Liver (tissue), 8 donors: ENCODE measurements at regions not wholly inside any gene's neighbourhood (a gene's known extent, or its start where the extent isn't known, plus 50 kb on each side); places are given as distances from the start of the nearest gene placed in this dataset.

Experiments used
- DNase-seq: peaks from one replicate; pipeline ENCODE4 v3.0.0-alpha.2; 2017; ENCODE audit warnings: low spot score
- H3K27ac ChIP-seq, 2 donors: one replicate each; pipeline ENCODE4 v1.7.0; 2013; ENCODE audit warnings: inconsistent platforms in 2 of 2, low read length in 2 of 2, control low read depth in 1 of 2, low read depth in 1 of 2, mild to moderate bottlenecking in 1 of 2
- H3K27me3 ChIP-seq, 4 donors: one replicate each; pipeline versions ENCODE4 v1.6.1 to v1.7.0; 2013; ENCODE audit warnings: low read length in 3 of 4, inconsistent platforms in 1 of 4, mild to moderate bottlenecking in 1 of 4, moderate library complexity in 1 of 4; ENCODE audit not compliant: control insufficient read depth in 4 of 4, insufficient read depth in 4 of 4
- H3K36me3 ChIP-seq, 4 donors: one replicate each; pipeline versions ENCODE4 v1.6.1 to v1.7.0; 2013; ENCODE audit warnings: low read length in 3 of 4, mild to moderate bottlenecking in 3 of 4, low read depth in 1 of 4, moderate library complexity in 1 of 4; ENCODE audit not compliant: control insufficient read depth in 4 of 4, insufficient read depth in 3 of 4
- H3K4me1 ChIP-seq, 4 donors: one replicate each; pipeline versions ENCODE4 v1.6.1 to v1.7.0; 2013; ENCODE audit warnings: low read length in 3 of 4, mild to moderate bottlenecking in 3 of 4, moderate library complexity in 1 of 4; ENCODE audit not compliant: control insufficient read depth in 4 of 4, insufficient read depth in 4 of 4
- H3K4me3 ChIP-seq, 3 donors: one replicate each; pipeline versions ENCODE4 v1.6.1 to v1.7.0; 2013; ENCODE audit warnings: low read length in 3 of 3, control low read depth in 1 of 3, low read depth in 1 of 3, mild to moderate bottlenecking in 1 of 3
- H3K9ac ChIP-seq, 2 donors: one replicate each; pipeline ENCODE4 v1.7.0; 2013; ENCODE audit warnings: low read length in 2 of 2, mild to moderate bottlenecking in 2 of 2, moderate library complexity in 2 of 2, control low read depth in 1 of 2, low read depth in 1 of 2
- H3K9me3 ChIP-seq, 4 donors: one replicate each; pipeline versions ENCODE4 v1.6.1 to v1.7.0; 2013; ENCODE audit warnings: low read length in 3 of 4; ENCODE audit not compliant: control insufficient read depth in 4 of 4
- ATF3 ChIP-seq: IDR thresholded peaks from 2 replicates; pipeline ENCODE4 v1.6.1; 2016; ENCODE audit warnings: antibody characterized with exemption
- CTCF ChIP-seq: fragments of 150-350 bp; IDR thresholded peaks from 2 replicates; pipeline ENCODE4 v1.5.1; 2017; ENCODE audit warnings: improper control_type of control experiment, low read depth, low read length; ENCODE audit not compliant: missing input control
- EGR1 ChIP-seq, 2 donors: IDR thresholded peaks; 2 replicates each; pipeline ENCODE4 v1.6.1; 2016 to 2018; ENCODE audit warnings: antibody characterized with exemption in 2 of 2, low read depth in 2 of 2
- FOXA2 ChIP-seq: IDR thresholded peaks from 2 replicates; pipeline ENCODE4 v1.6.1; 2016; ENCODE audit warnings: antibody characterized with exemption
- GABPA ChIP-seq, 2 donors: IDR thresholded peaks in 1 of 2; conservative IDR thresholded peaks in 1 of 2; 2 replicates each; pipeline ENCODE4 v1.6.1; 2016; ENCODE audit warnings: antibody characterized with exemption in 2 of 2, mild to moderate bottlenecking in 1 of 2, moderate library complexity in 1 of 2
- HNF4A ChIP-seq, 2 donors: conservative IDR thresholded peaks; 2 replicates each; pipeline ENCODE4 v1.6.1; 2016; ENCODE audit warnings: antibody characterized with exemption in 2 of 2, mild to moderate bottlenecking in 2 of 2
- HNF4G ChIP-seq: IDR thresholded peaks from 2 replicates; pipeline ENCODE4 v1.6.1; 2016; ENCODE audit warnings: antibody characterized with exemption
- JUND ChIP-seq, 2 donors: IDR thresholded peaks; 2 replicates each; pipeline ENCODE4 v1.6.1; 2016; ENCODE audit warnings: antibody characterized with exemption in 2 of 2
- NR2F2 ChIP-seq: IDR thresholded peaks from 2 replicates; pipeline ENCODE4 v1.6.1; 2016; ENCODE audit warnings: antibody characterized with exemption
- RAD21 ChIP-seq, 2 donors: IDR thresholded peaks; 2 replicates each; pipeline ENCODE4 v1.6.1; 2016; ENCODE audit warnings: antibody characterized with exemption in 2 of 2, mild to moderate bottlenecking in 2 of 2
- RXRA ChIP-seq, 2 donors: IDR thresholded peaks; 2 replicates each; pipeline ENCODE4 v1.6.1; 2017 to 2018; ENCODE audit warnings: antibody characterized with exemption in 2 of 2, mild to moderate bottlenecking in 1 of 2
- SP1 ChIP-seq: IDR thresholded peaks from 2 replicates; pipeline ENCODE4 v1.6.1; 2018; ENCODE audit warnings: antibody characterized with exemption, mild to moderate bottlenecking
- TAF1 ChIP-seq: conservative IDR thresholded peaks from 2 replicates; pipeline ENCODE4 v1.6.1; 2016; ENCODE audit warnings: antibody characterized with exemption, mild to moderate bottlenecking
- YY1 ChIP-seq: IDR thresholded peaks from 2 replicates; pipeline ENCODE4 v1.6.1; 2016; ENCODE audit warnings: antibody characterized with exemption, mild to moderate bottlenecking
- ZBTB33 ChIP-seq: IDR thresholded peaks from 2 replicates; pipeline ENCODE4 v1.6.1; 2016; ENCODE audit warnings: antibody characterized with exemption
- WGBS: extraction: QIAGEN DNeasy Blood & Tissue Kit; methylation state at CpG from one replicate; pipeline ENCODE4 v1.1.7; 2013; 5-methylcytosine and 5-hydroxymethylcytosine counted together
- donor health status: healthy.
- donor health status: healthy.
- donor health status: healthy.
- donor health status: healthy.
- donor health status: healthy.

- no peaks in the 10 kb centered on the region for H3K4me1 ChIP-seq
- 59% methylated on average over 4 of the region's 4 CpGs for WGBS
- no peak for TF ChIP-seq CTCF
- H3K36me3 ChIP-seq = no peaks in the 10 kb centered on the region
- no peak overlapping the region for H3K9ac ChIP-seq
- DNase-seq = no peak
- peaks cover 0 to 15% (median 0%) of the 10 kb centered on the region in 4 donors for H3K27me3 ChIP-seq
- H3K9me3 ChIP-seq = no peaks in the 10 kb centered on the region
- no peak overlapping the region for H3K4me3 ChIP-seq
- H3K27ac ChIP-seq = no peak overlapping the region
These were observed 422.6 kb downstream of the MN1 start for GRCh38 chr22:27378995-27379394.

- H3K36me3 ChIP-seq = no peaks in the 10 kb centered on the region
- H3K27me3 ChIP-seq = peaks cover 0 to 16% (median 0%) of the 10 kb centered on the region in 4 donors
- WGBS = 86% methylated on average over 16 of the region's 16 CpGs
- no peaks in the 10 kb centered on the region for H3K9me3 ChIP-seq
- DNase-seq = no peak
- H3K4me1 ChIP-seq = no peaks in the 10 kb centered on the region
- TF ChIP-seq GABPA (IDR thresholded peaks at IDR 0.05 in 1 of 2, conservative IDR thresholded peaks at IDR 0.05 in 1 of 2) (no peak), SP1 (no peak), JUND (IDR thresholded peaks at IDR 0.05) (no peak), ATF3 (no peak), HNF4A (conservative IDR thresholded peaks at IDR 0.05) (no peak), HNF4G (no peak)
- no peak overlapping the region for H3K4me3 ChIP-seq
- no peak overlapping the region for H3K9ac ChIP-seq
- no peak overlapping the region for H3K27ac ChIP-seq
These were observed 420.7 kb downstream of the MN1 start for GRCh38 chr22:27380855-27381254.

GRCh38 chr22:27381552-27381951, 420.0 kb downstream of the MN1 start:
- no peak for TF ChIP-seq TAF1
- no peak for TF ChIP-seq YY1
- no peak for TF ChIP-seq HNF4A (conservative IDR thresholded peaks at IDR 0.05)
- no peak for TF ChIP-seq SP1
- no peak for TF ChIP-seq RAD21 (IDR thresholded peaks at IDR 0.05)
- no peak for TF ChIP-seq EGR1 (IDR thresholded peaks at IDR 0.05; ENCODE audit: low read depth in 2 of 2)
- no peak for TF ChIP-seq FOXA2
- no peak for TF ChIP-seq ZBTB33
- no peak for TF ChIP-seq GABPA (IDR thresholded peaks at IDR 0.05 in 1 of 2, conservative IDR thresholded peaks at IDR 0.05 in 1 of 2)
- TF ChIP-seq RXRA (IDR thresholded peaks at IDR 0.05) = no peak
- no peak for TF ChIP-seq NR2F2
- no peak overlapping the region for H3K27ac ChIP-seq
- no peak overlapping the region for H3K9ac ChIP-seq
- WGBS = 57% methylated on average over 4 of the region's 4 CpGs
- H3K9me3 ChIP-seq = no peaks in the 10 kb centered on the region
- no peak overlapping the region for H3K4me3 ChIP-seq
- DNase-seq = no peak
- no peaks in the 10 kb centered on the region for H3K4me1 ChIP-seq
- H3K36me3 ChIP-seq = no peaks in the 10 kb centered on the region
- H3K27me3 ChIP-seq = peaks cover 0 to 16% (median 0%) of the 10 kb centered on the region in 4 donors
